Endodermal cell (in vitro differentiated cells): ENCODE measurements at regions not wholly inside any gene's neighbourhood (a gene's known extent, or its start where the extent isn't known, plus 50 kb on each side); places are given as distances from the start of the nearest gene placed in this dataset.

Experiments
- DNase-seq: peaks from one replicate; pipeline ENCODE4 v3.0.0-alpha.2; 2017
- H3K27ac ChIP-seq: 2 replicates; pipeline ENCODE4 v1.5.1; 2013; ENCODE audit warnings: mild to moderate bottlenecking, low read depth, low read length, moderate library complexity
- H3K27me3 ChIP-seq: 2 replicates; pipeline ENCODE4 v1.6.1; 2013; ENCODE audit warnings: mild to moderate bottlenecking, low read length, moderate library complexity; ENCODE audit not compliant: insufficient read depth, control insufficient read depth, poor library complexity, severe bottlenecking
- H3K36me3 ChIP-seq: 2 replicates; pipeline ENCODE4 v1.7.0; 2013; ENCODE audit warnings: mild to moderate bottlenecking, low read length, moderate library complexity; ENCODE audit not compliant: control insufficient read depth, insufficient read depth
- H3K4me1 ChIP-seq: one replicate; pipeline ENCODE4 v1.7.0; 2013; ENCODE audit warnings: low read length; ENCODE audit not compliant: control insufficient read depth, insufficient read depth
- H3K4me3 ChIP-seq: 2 replicates; pipeline ENCODE4 v1.5.1; 2013; ENCODE audit warnings: mild to moderate bottlenecking, low read length, moderate library complexity
- H3K9ac ChIP-seq: 2 replicates; pipeline ENCODE4 v1.6.1; 2013; ENCODE audit warnings: mild to moderate bottlenecking, low read length, moderate library complexity; ENCODE audit not compliant: poor library complexity, severe bottlenecking; ENCODE audit errors: extremely low read depth
- H3K9me3 ChIP-seq: 2 replicates; pipeline ENCODE4 v1.6.1; 2013; ENCODE audit warnings: mild to moderate bottlenecking, low read length, moderate library complexity; ENCODE audit not compliant: control insufficient read depth
- H3K27ac Mint-ChIP-seq: 2 replicates; pipeline ENCODE4 v1.8.0; 2020; ENCODE audit warnings: mixed read lengths
- H3K27me3 Mint-ChIP-seq: 2 replicates; pipeline ENCODE4 v1.8.0; 2021; ENCODE audit warnings: mild to moderate bottlenecking, mixed read lengths; ENCODE audit not compliant: insufficient read depth
- H3K36me3 Mint-ChIP-seq: 2 replicates; pipeline ENCODE4 v1.8.0; 2020; ENCODE audit warnings: low read depth, mixed read lengths
- H3K4me1 Mint-ChIP-seq: 2 replicates; pipeline ENCODE4 v1.8.0; 2020; ENCODE audit warnings: mixed read lengths
- H3K4me3 Mint-ChIP-seq: 2 replicates; pipeline ENCODE4 v1.8.0; 2020; ENCODE audit warnings: mild to moderate bottlenecking, moderate library complexity, mixed read lengths
- H3K9me3 Mint-ChIP-seq: 2 replicates; pipeline ENCODE4 v1.8.0; 2020; ENCODE audit warnings: mild to moderate bottlenecking, mixed read lengths
- WGBS, 2 experiments: methylation state at CpG; one replicate each; pipeline versions ENCODE4 v1.1.5 to v1.1.7; 2013; ENCODE audit warnings: missing lambda C conversion rate in 2 of 2, mixed read lengths in 1 of 2; ENCODE audit not compliant: insufficient coverage in 1 of 2, insufficient read length in 1 of 2; 5-methylcytosine and 5-hydroxymethylcytosine counted together
- TF ChIP-seq, protein P1 (sequence below): fragments of 200-600 bp; sonication (generic); conservative IDR thresholded peaks from 2 replicates; pipeline ENCODE4 v1.5.0; 2021; ENCODE audit warnings: antibody characterized with exemption, mild to moderate bottlenecking

DNA sequence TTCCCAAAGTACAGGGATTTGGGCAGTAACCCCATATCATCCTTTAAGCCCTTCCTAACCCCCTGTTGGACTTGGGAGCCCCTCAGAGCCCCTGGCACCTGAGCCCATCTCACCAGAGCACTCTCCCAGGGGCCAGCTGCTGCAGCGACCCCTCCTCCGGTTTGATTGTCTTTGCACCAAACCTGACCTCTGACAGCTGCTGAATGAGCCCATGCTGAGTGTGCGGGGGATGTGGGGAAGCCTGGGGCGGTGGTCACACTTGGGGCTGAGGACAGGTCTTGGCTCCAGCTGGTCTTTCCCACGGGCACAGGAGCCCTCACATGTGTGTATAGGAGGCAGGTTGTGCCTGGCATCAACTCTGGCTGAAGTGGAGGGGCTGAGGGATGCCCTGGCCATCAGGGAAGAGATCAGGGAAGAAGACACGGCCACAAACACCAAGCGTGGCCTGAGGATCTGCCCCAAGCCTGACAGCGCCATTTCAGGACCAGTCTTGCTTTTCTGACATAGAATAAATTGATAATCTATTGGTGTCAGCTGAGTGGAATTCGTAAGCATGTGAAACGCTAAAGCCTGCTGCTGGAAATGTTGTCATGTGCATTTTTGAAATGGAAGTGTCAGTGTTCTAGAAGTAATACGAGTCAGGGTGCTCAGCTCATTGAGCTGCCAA, 102.4 kb downstream of the ACKR3 start:
- Histone ChIP-seq H3K9me3 (peaks cover 15% of the 10 kb centered on the region), H3K4me1 (peaks cover 7% of the 10 kb centered on the region), H3K27ac (peak overlapping the region; percentile 58), H3K4me3 (no peak overlapping the region), H3K36me3 (no peaks in the 10 kb centered on the region), H3K9ac (no peak overlapping the region), H3K27me3 (no peaks in the 10 kb centered on the region)
- peaks cover 6% of the 10 kb centered on the region for H3K4me1 Mint-ChIP-seq
- no peak overlapping the region for H3K4me3 Mint-ChIP-seq
- peaks cover 22% of the 10 kb centered on the region for H3K9me3 Mint-ChIP-seq
- peaks cover 10% of the 10 kb centered on the region for H3K27me3 Mint-ChIP-seq
- no peaks in the 10 kb centered on the region for H3K36me3 Mint-ChIP-seq
- TF ChIP-seq, protein P1, sequence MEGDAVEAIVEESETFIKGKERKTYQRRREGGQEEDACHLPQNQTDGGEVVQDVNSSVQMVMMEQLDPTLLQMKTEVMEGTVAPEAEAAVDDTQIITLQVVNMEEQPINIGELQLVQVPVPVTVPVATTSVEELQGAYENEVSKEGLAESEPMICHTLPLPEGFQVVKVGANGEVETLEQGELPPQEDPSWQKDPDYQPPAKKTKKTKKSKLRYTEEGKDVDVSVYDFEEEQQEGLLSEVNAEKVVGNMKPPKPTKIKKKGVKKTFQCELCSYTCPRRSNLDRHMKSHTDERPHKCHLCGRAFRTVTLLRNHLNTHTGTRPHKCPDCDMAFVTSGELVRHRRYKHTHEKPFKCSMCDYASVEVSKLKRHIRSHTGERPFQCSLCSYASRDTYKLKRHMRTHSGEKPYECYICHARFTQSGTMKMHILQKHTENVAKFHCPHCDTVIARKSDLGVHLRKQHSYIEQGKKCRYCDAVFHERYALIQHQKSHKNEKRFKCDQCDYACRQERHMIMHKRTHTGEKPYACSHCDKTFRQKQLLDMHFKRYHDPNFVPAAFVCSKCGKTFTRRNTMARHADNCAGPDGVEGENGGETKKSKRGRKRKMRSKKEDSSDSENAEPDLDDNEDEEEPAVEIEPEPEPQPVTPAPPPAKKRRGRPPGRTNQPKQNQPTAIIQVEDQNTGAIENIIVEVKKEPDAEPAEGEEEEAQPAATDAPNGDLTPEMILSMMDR = no peak
- DNase-seq = peak; percentile 33
- WGBS, 2 experiments = 58 to 85% methylated on average over 10 to 11 of the region's 11 CpGs
- no peak overlapping the region for H3K27ac Mint-ChIP-seq

DNA sequence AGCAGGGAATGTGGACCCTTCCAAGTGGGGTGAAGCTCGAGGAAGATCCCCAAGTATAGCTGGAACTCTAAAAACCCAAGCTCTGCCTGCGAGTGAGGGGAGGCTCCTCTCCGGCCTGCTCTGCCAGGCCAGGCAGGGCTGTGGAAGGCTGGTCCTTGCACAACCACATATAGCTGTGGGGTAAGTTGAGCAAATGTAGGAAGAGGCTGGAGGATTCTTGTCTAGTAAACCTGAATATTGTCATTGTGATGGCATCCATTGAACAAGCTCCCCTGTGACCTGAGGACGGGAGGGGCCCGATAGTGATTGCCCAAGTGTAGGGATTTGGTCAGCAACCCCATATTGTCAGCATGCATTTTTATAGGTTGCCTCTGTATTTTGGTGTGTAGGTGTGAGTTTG, 103.0 kb downstream of the ACKR3 start:
- Mint-ChIP-seq H3K27me3 (peaks cover 12% of the 10 kb centered on the region), H3K36me3 (no peaks in the 10 kb centered on the region), H3K9me3 (peaks cover 22% of the 10 kb centered on the region), H3K4me3 (no peak overlapping the region), H3K27ac (no peak overlapping the region), H3K4me1 (peaks cover 6% of the 10 kb centered on the region)
- Histone ChIP-seq H3K27me3 (no peaks in the 10 kb centered on the region), H3K9me3 (peaks cover 14% of the 10 kb centered on the region), H3K9ac (no peak overlapping the region), H3K36me3 (no peaks in the 10 kb centered on the region), H3K4me1 (peaks cover 7% of the 10 kb centered on the region), H3K4me3 (no peak overlapping the region), H3K27ac (no peak overlapping the region)
- no peak for DNase-seq
- TF ChIP-seq, protein P1 = no peak
- 93% methylated on average over 5 of the region's 5 CpGs for WGBS, 2 experiments

DNA sequence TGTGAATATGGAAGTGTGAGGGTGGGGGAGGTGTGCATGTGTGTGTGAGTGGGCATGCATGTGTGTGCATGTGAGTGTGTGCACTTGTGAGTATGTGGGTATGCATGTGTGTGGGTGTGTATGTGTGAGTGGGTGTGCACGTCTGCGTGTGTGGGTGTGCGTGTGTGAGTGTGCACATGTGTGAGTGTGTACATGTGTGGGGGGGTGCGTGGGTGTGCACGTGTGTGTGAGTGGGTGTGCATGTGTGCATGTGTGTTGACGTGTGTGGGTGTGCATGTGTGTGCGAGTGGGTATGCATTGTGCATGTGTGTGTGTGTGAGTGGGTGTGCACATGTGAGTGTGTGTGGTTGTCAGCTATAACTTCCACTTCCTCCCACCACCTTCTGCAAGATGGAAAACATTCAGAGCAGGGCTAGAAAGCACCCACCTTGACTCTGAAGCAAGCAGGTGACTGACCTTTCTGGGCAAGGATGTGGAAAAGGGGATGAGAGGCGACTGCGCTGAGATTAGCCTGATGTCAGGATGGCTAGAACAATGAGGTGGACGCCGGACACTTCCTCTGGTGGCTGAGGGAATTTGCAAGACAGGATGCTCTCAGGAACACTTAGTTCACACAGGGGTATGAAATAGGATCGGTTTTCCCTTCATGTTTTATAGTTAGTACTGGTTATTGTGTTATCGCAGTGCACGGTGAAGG, 103.6 kb downstream of the ACKR3 start:
- TF ChIP-seq, protein P1 = no peak
- H3K36me3 ChIP-seq = no peaks in the 10 kb centered on the region
- H3K27ac ChIP-seq = no peak overlapping the region
- H3K9ac ChIP-seq = no peak overlapping the region
- H3K27me3 ChIP-seq = no peaks in the 10 kb centered on the region
- Mint-ChIP-seq H3K4me1 (peaks cover 6% of the 10 kb centered on the region), H3K27ac (no peak overlapping the region), H3K9me3 (peaks cover 19% of the 10 kb centered on the region), H3K4me3 (no peak overlapping the region), H3K36me3 (no peaks in the 10 kb centered on the region), H3K27me3 (peaks cover 16% of the 10 kb centered on the region)
- WGBS, 2 experiments = 96 to 100% methylated on average over 7 to 12 of the region's 14 CpGs
- peaks cover 14% of the 10 kb centered on the region for H3K9me3 ChIP-seq
- H3K4me3 ChIP-seq = no peak overlapping the region
- peaks cover 7% of the 10 kb centered on the region for H3K4me1 ChIP-seq
- DNase-seq = peak; percentile 27
